H1 (cell line): ENCODE measurements at regions not wholly inside any gene's neighbourhood (a gene's known extent, or its start where the extent isn't known, plus 50 kb on each side); places are given as distances from the start of the nearest gene placed in this dataset.
"Not testable (repeated sequence)": the region's sequence is repeated elsewhere in the genome, so short reads cannot be mapped to it uniquely, and the experiment has no call there.

Experiments
- CTCF ChIA-PET: fragments of 300-600 bp; sonication (Branson Sonifier 250); formaldehyde crosslinking; loops from one replicate; lab custom pipeline; 2021; ENCODE audit not compliant: partially characterized antibody; lab: Charles Lee
- POLR2A ChIA-PET: fragments of 300-600 bp; sonication (Branson Sonifier 250); formaldehyde crosslinking; loops from one replicate; lab custom pipeline; 2021; ENCODE audit warnings: inconsistent platforms; ENCODE audit not compliant: partially characterized antibody; lab: Charles Lee
- DNase-seq, 2 experiments: peaks; one replicate each; pipeline versions ENCODE4 v3.0.0 to v3.0.0-alpha.2; 2010 to 2022; ENCODE audit warnings: low spot score in 2 of 2, low read depth in 1 of 2, mixed read lengths in 1 of 2
- FAIRE-seq: peaks from 2 replicates; lab custom pipeline; 2011; peaks lifted over from hg19 to GRCh38; lab: Jason Lieb, UNC
- H2AFZ ChIP-seq: 2 replicates; pipeline ENCODE4 v1.8.1; 2012; ENCODE audit warnings: low read length, inconsistent platforms
- H2AK5ac ChIP-seq: 2 replicates; pipeline ENCODE4 v1.6.1; 2013; ENCODE audit warnings: low read depth, low read length
- H2BK120ac ChIP-seq: replicated peaks from 2 replicates; pipeline ENCODE3; 2013; ENCODE audit warnings: low read depth, low read length, inconsistent platforms
- H2BK12ac ChIP-seq: 2 replicates; pipeline ENCODE4 v1.6.1; 2013; ENCODE audit warnings: low read depth, low read length
- H2BK15ac ChIP-seq: 2 replicates; pipeline ENCODE4 v1.6.1; 2013; ENCODE audit warnings: low read length
- H2BK20ac ChIP-seq: 2 replicates; pipeline ENCODE4 v1.6.1; 2013; ENCODE audit warnings: low read length
- H2BK5ac ChIP-seq: 2 replicates; pipeline ENCODE4 v1.6.1; 2013; ENCODE audit warnings: low read depth, low read length
- H3K14ac ChIP-seq: 2 replicates; pipeline ENCODE4 v1.6.1; 2013; ENCODE audit warnings: inconsistent platforms; ENCODE audit not compliant: insufficient read length
- H3K18ac ChIP-seq: 2 replicates; pipeline ENCODE4 v1.6.1; 2013; ENCODE audit warnings: low read length; ENCODE audit errors: extremely low read depth
- H3K23ac ChIP-seq: 2 replicates; pipeline ENCODE4 v1.6.1; 2013; ENCODE audit warnings: inconsistent platforms; ENCODE audit not compliant: insufficient read length
- H3K23me2 ChIP-seq: 2 replicates; pipeline ENCODE4 v1.6.1; 2013; ENCODE audit warnings: low read depth, low read length
- H3K27ac ChIP-seq: 2 replicates; pipeline ENCODE4 v1.6.1; 2011; ENCODE audit warnings: low read depth, low read length, inconsistent platforms
- H3K27me3 ChIP-seq, 4 experiments: replicated peaks in 1 of 4; 1 replicate in 1 of 4; 2 replicates in 3 of 4; pipeline versions ENCODE4 v1.6.1 to v1.8.1; 2011 to 2013; ENCODE audit warnings: low read length in 3 of 4, mild to moderate bottlenecking in 3 of 4, inconsistent platforms in 2 of 4, mixed read lengths in 2 of 4, moderate library complexity in 1 of 4; ENCODE audit not compliant: control insufficient read depth in 3 of 4, insufficient read depth in 3 of 4; ENCODE audit errors: extremely low read depth in 1 of 4
- H3K36me3 ChIP-seq, 4 experiments: 2 replicates each; pipeline versions ENCODE4 v1.6.1 to v1.8.1; 2011 to 2013; ENCODE audit warnings: mild to moderate bottlenecking in 4 of 4, low read length in 3 of 4, moderate library complexity in 2 of 4, control low read depth in 1 of 4, inconsistent platforms in 1 of 4; ENCODE audit not compliant: insufficient read depth in 4 of 4, control insufficient read depth in 2 of 4
- H3K4ac ChIP-seq: replicated peaks from 2 replicates; pipeline ENCODE3; 2013; ENCODE audit warnings: low read length, low read depth, mixed read lengths, inconsistent platforms; ENCODE audit not compliant: insufficient read length
- H3K4me1 ChIP-seq, 4 experiments: replicated peaks in 1 of 4; 1 replicate in 1 of 4; 2 replicates in 3 of 4; pipeline versions ENCODE4 v1.6.1 to v1.8.1; 2011 to 2013; ENCODE audit warnings: low read length in 3 of 4, inconsistent platforms in 2 of 4, mixed read lengths in 1 of 4; ENCODE audit not compliant: insufficient read depth in 4 of 4, control insufficient read depth in 3 of 4
- H3K4me2 ChIP-seq, 2 experiments: 2 replicates each; pipeline versions ENCODE4 v1.6.1 to v1.8.1; 2011 to 2013; ENCODE audit warnings: low read depth in 2 of 2, low read length in 2 of 2, control low read depth in 1 of 2, inconsistent platforms in 1 of 2, mild to moderate bottlenecking in 1 of 2; ENCODE audit not compliant: insufficient read depth in 1 of 2
- H3K4me3 ChIP-seq, 4 experiments: fragments of 200-600, 300-600 bp in 1 of 4; sonication (generic), shearing (Covaris generic), sonication (Bioruptor Twin) in 1 of 4; 2 replicates each; pipeline versions ENCODE4 v1.5.1 to v1.8.1; 2011 to 2016; ENCODE audit warnings: low read length in 4 of 4, low read depth in 3 of 4, control low read depth in 2 of 4, inconsistent platforms in 2 of 4, mild to moderate bottlenecking in 2 of 4, mixed read lengths in 1 of 4, moderate library complexity in 1 of 4; ENCODE audit not compliant: insufficient read depth in 2 of 4; ENCODE audit errors: extremely low read depth in 1 of 4
- H3K56ac ChIP-seq: replicated peaks from 2 replicates; pipeline ENCODE3; 2013; ENCODE audit warnings: low read depth, mild to moderate bottlenecking, mixed read lengths, low read length, inconsistent platforms; ENCODE audit not compliant: insufficient read length
- H3K79me1 ChIP-seq: 2 replicates; pipeline ENCODE4 v1.6.1; 2013; ENCODE audit warnings: low read depth, low read length, control low read depth
- H3K79me2 ChIP-seq, 2 experiments: 2 replicates each; pipeline versions ENCODE4 v1.6.1 to v1.8.1; 2012 to 2013; ENCODE audit warnings: low read length in 2 of 2, mild to moderate bottlenecking in 2 of 2, inconsistent platforms in 1 of 2; ENCODE audit not compliant: insufficient read depth in 2 of 2, control insufficient read depth in 1 of 2
- H3K9ac ChIP-seq, 4 experiments: replicated peaks in 1 of 4; 1 replicate in 1 of 4; 2 replicates in 3 of 4; pipeline versions ENCODE4 v1.6.1 to v1.8.1; 2011 to 2013; ENCODE audit warnings: low read depth in 3 of 4, low read length in 3 of 4, control low read depth in 2 of 4, mild to moderate bottlenecking in 2 of 4, moderate library complexity in 2 of 4, inconsistent platforms in 1 of 4; ENCODE audit errors: extremely low read depth in 1 of 4
- H3K9me3 ChIP-seq, 2 experiments: 2 replicates each; pipeline versions ENCODE4 v1.6.1 to v1.8.1; 2012 to 2013; ENCODE audit warnings: mild to moderate bottlenecking in 2 of 2, moderate library complexity in 2 of 2, control low read depth in 1 of 2, inconsistent platforms in 1 of 2, low read depth in 1 of 2, low read length in 1 of 2, mixed read lengths in 1 of 2; ENCODE audit not compliant: insufficient read depth in 2 of 2
- H4K20me1 ChIP-seq, 2 experiments: replicated peaks in 1 of 2; 2 replicates each; pipeline versions ENCODE3 to v1.8.1; 2011 to 2013; ENCODE audit warnings: inconsistent platforms in 2 of 2, low read length in 2 of 2, mild to moderate bottlenecking in 1 of 2; ENCODE audit not compliant: insufficient read depth in 2 of 2, control insufficient read depth in 1 of 2
- H4K5ac ChIP-seq: 2 replicates; pipeline ENCODE4 v1.6.1; 2013; ENCODE audit warnings: low read length, low read depth, mixed read lengths, inconsistent platforms; ENCODE audit not compliant: insufficient read length
- H4K8ac ChIP-seq: 2 replicates; pipeline ENCODE4 v1.8.0; 2013; ENCODE audit warnings: mild to moderate bottlenecking, moderate library complexity, low read length, inconsistent platforms; ENCODE audit not compliant: insufficient read depth; ENCODE audit errors: extremely low read depth
- H4K91ac ChIP-seq: replicated peaks from 2 replicates; pipeline ENCODE3; 2013; ENCODE audit warnings: low read length, mixed read lengths, inconsistent platforms; ENCODE audit not compliant: insufficient read length
- WGBS, 2 experiments: shearing (Covaris generic) in 1 of 2; methylation state at CpG; one replicate each; pipeline versions ENCODE4 v1.1.6 to v1.1.7; 2013 to 2015; ENCODE audit warnings: low lambda C conversion rate in 2 of 2, mixed read lengths in 2 of 2, inconsistent platforms in 1 of 2, low coverage in 1 of 2, missing lambda C conversion rate in 1 of 2; ENCODE audit not compliant: insufficient replicate concordance in 2 of 2, insufficient coverage in 1 of 2, insufficient read length in 1 of 2; ENCODE audit errors: extremely low coverage in 1 of 2, missing lambda C conversion rate in 1 of 2; 5-methylcytosine and 5-hydroxymethylcytosine counted together

DNA sequence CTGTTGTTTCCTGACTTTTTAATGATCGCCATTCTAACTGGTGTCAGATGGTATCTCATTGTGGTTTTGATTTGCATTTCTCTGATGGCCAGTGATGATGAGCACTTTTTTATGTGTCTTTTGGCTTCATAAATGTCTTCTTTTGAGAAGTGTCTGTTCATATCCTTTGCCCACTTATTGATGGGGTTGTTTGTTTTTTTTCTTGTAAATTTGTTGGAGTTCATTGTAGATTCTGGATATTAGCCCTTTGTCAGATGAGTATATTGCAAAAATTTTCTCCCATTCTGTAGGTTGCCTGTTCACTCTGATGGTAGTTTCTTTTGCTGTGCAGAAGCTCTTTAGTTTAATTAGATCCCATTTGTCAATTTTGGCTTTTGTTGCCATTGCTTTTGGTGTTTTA lies 1378.7 kb downstream of the FSCB start:
- H3K4me3 ChIP-seq, H3K27ac ChIP-seq, H2AK5ac ChIP-seq, H3K18ac ChIP-seq, H4K5ac ChIP-seq, H3K36me3 ChIP-seq, H3K23ac ChIP-seq, H4K91ac ChIP-seq, H3K9ac ChIP-seq, H3K79me1 ChIP-seq, H2BK120ac ChIP-seq, H3K56ac ChIP-seq, H3K9me3 ChIP-seq, H2AFZ ChIP-seq, H4K20me1 ChIP-seq, H2BK5ac ChIP-seq, H3K79me2 ChIP-seq, CTCF ChIA-PET, H3K27me3 ChIP-seq, H3K4me2 ChIP-seq, H3K23me2 ChIP-seq, FAIRE-seq, H2BK12ac ChIP-seq, POLR2A ChIA-PET, DNase-seq, H3K14ac ChIP-seq, H2BK15ac ChIP-seq, H2BK20ac ChIP-seq, H3K4ac ChIP-seq, H3K4me1 ChIP-seq, H4K8ac ChIP-seq: not testable (repeated sequence)
- WGBS, 2 experiments: 80% methylated on average over 1 of the region's 1 CpG; no CpG with 5 or more reads in 1 of the 2 experiments

DNA sequence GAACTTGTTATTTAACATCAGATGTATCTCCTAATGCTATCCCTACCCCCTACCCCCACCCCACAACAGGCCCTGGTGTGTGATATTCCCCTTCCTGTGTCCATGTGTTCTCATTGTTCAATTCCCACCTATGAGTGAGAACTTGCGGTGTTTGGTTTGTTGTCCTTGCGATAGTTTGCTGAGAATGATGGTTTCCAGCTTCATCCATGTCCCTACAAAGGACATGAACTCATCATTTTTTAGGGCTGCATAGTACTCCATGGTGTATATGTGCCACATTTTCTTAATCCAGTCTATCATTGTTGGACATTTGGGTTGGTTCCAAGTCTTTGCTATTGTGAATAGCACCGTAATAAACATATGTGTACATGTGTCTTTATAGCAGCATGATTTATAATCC lies 1379.2 kb downstream of the FSCB start:
- CTCF ChIA-PET, H3K9me3 ChIP-seq, POLR2A ChIA-PET, H3K18ac ChIP-seq, FAIRE-seq, H4K8ac ChIP-seq, H2AFZ ChIP-seq, H3K56ac ChIP-seq, H3K79me2 ChIP-seq, H2BK120ac ChIP-seq, H3K79me1 ChIP-seq, H3K9ac ChIP-seq, DNase-seq, H2AK5ac ChIP-seq, H4K91ac ChIP-seq, H3K23ac ChIP-seq, H3K27me3 ChIP-seq, H3K36me3 ChIP-seq, H2BK12ac ChIP-seq, H3K4me3 ChIP-seq, H3K4me1 ChIP-seq, H3K23me2 ChIP-seq, H4K5ac ChIP-seq, H3K14ac ChIP-seq, H2BK15ac ChIP-seq, H3K4ac ChIP-seq, H3K4me2 ChIP-seq, H3K27ac ChIP-seq, H2BK20ac ChIP-seq, H4K20me1 ChIP-seq, H2BK5ac ChIP-seq: not testable (repeated sequence)
- WGBS, 2 experiments: 96% methylated on average over 3 of the region's 3 CpGs; no CpG with 5 or more reads in 1 of the 2 experiments
